Stimulated activated CD4-positive, alpha-beta T cell treated with anti-CD3 and anti-CD28 coated beads, Interleukin-2, amount 100 ng/mL, for 48 hours (primary cell): ENCODE measurements at regions not wholly inside any gene's neighbourhood (a gene's known extent, or its start where the extent isn't known, plus 50 kb on each side); places are given as distances from the start of the nearest gene placed in this dataset.
"Not testable (repeated sequence)": the region's sequence is repeated elsewhere in the genome, so short reads cannot be mapped to it uniquely, and the experiment has no call there.

Experiments
- DNase-seq, 2 donors: peaks; one replicate each; pipeline ENCODE4 v3.0.0-alpha.2; 2020

DNA sequence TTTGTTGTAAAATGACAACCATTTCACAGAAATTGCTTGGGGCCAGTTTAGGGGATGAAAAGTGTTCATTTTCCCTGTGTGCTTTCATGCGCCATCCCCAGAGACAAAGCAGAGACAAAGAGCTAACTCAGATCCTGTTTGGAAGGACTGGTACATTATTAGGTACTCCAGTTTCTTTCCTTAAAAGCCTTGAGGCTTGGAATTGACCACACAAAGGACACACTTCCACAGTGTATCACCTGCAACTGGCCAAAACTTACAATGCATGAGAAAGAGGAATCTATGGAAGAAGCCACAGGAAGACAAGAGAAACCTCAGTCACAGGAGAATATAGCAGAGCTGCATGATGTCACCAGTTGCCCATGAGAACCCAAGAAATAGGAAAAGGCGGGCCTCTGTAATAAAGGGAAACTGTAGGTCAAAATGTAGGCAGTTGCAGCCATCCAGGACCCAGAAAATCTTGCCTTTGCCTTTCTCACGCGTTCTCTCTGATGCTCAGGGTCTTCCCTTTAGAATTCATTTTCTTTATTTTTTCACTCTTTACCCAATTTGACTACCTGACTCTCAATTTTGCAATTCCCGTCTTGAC is 339.0 kb downstream of the RMST start:
- DNase-seq = no peak

DNA sequence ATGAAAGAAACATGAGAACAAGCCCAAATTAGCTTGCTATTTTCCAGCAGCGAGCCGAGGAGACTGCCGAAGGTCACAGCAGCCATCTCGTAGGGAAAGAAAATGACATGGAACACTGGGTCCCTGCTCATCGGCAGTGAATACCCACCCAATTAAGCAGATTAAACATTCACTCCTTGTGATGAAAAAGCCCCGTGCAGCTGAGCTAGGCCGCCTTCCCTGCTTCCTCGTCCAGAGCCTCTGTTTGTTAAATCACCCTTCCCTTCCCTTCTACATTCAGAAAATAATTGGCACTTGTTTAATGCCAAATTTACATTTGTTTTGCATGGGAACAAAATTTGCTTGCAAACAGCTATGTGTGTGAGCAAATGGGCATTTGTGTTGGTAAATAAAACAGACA is 342.5 kb downstream of the RMST start:
- DNase-seq = no peak

DNA sequence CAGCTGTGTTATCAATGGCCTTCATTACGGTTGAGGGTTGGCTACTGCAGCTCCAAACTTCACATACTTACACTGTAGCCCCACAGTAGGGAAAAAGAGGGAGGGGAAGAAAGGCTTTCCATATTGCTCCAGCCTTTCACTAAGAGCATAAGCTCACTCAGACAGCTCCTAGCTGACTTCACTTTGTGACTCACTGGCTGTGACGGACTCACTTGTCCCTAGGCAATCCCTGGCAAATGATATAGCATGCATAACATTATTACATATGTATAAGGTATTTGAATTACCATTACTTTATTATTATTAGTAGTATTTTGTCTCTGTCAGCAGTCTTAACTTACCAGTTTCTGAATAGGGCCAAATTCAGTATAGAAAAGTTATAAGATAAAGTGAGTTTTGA is 350.7 kb downstream of the RMST start:
- DNase-seq = no peak

DNA sequence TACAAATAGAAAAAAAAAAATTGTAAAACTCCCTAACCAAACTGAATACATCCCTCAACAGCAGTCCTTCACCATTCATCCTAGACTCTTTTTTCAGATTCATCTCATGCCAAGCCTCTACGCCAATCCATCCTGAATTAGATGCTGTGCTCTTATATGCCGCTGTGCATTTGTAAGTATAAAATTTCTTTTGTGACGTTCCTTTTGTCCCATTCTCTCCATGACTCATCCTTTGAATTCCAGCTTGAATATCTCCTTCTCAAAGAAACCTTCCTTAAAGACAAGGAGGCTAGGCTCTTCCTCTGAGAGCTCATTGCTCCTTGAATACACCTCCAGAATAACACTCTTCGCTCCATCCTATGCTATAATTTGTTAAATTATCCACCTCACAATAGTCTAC is 359.2 kb downstream of the RMST start:
- no peak for DNase-seq

DNA sequence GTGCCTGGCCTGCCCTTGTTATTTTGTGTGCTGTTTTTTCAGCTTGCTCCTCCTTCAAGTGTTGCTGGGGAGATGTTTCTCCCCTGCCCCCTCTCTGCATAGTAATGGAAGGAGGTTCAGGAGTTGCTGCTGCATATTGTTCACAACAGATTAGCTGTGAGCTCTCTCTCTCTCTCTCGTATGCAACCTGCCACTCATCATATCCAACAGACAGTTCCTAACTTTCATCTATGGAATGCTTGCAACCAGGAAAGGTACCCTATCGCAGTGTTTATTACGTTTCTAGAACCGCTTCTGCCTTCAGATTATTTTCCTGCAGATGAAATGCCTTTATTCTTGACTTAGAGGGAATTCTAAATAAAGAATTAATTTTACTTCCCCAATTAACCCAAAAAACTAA is 372.9 kb downstream of the RMST start:
- no peak for DNase-seq

DNA sequence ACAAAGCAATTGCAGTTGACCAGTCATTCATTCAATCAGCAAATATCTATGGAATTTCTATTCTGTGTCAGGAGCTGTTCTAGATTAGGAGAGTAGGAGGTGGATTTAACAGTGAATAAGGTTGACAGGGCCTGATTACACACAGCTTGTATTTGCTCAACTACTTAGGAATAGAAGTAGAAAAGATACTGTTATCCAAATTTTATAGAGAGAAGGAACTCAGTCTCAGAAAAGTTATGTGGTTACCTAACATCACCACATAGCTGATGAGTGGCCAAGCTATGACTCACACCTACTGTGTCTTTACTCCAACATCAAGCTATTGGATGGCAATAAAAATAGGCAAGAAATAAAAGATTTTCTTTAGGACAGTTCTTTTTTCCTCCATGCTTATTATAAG is 374.8 kb downstream of the RMST start:
- DNase-seq = no peak

DNA sequence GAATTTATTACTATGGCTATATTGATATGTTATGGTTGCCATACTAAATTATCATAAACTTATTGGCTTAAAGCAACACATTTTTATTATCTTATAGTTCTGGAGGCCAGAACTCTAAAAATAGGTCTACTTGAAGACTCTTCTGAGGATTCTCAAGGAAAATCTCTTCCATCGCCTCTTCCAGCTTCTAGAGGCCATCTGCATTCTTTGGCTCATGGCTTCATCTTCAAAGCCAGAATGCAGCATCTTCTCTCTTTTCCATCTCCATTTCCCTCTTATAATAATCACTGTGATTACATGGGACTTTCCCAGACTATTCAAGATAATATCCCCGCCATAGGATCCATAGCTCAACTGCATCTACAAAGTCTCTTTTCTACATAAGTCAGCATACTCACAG is 385.4 kb downstream of the RMST start:
- DNase-seq = no peak

DNA sequence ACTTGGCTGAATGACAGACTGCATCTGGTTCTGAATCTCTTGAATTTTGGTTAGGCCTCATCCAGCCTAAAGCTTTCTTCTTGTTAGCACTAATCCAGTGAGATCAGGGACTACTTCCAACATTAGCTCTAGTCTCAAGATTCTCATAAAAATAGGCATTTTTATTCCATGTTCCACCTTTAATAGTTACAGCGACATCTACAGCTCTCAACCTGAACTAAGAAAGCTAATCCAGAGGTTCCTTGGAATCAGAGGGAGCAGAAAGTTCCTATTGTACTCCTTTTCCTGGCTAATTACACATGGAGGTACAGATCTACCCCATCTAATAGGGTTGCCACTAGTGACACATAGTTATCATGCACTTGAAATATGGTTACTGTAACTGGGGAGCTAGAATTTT is 391.9 kb downstream of the RMST start:
- no peak for DNase-seq

DNA sequence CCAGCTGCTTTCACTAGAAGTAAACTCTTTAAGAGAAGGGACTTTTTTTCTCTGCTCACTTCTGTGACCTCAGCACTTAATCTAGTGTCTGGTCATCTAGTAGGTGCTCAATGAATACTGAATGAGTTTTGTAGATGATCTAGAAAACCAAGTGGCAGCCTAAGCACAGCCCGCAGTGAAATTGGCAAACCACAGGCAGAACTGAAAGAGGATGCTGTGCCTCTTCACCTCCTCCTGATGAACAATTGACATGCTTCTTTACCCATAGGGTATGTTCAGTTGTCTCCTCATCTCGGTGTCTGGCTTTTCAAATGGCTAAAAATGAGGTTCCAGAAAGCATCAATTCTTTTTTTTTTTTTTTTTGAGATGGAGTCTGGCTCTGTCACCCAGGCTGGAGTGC is 399.5 kb downstream of the RMST start:
- no peak for DNase-seq

DNA sequence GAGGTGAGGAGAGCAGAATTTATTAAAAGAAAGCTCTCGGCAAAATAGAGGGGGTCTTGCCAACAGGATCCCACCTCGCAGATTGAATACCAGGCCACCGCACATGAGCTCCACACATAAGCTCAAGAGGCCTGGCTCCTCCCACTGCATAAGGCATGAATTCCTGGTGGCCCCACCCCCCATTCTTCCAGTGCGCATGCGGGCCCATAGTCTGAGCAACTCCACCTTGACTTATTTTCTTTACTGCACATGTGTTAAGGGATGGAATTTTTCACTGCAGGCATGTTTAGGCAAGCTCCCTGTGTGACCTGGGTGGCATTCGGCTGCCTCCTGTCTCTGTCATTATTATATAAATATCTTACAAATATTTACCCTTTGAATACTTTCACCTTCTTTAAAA is 412.5 kb downstream of the RMST start:
- DNase-seq = no peak

DNA sequence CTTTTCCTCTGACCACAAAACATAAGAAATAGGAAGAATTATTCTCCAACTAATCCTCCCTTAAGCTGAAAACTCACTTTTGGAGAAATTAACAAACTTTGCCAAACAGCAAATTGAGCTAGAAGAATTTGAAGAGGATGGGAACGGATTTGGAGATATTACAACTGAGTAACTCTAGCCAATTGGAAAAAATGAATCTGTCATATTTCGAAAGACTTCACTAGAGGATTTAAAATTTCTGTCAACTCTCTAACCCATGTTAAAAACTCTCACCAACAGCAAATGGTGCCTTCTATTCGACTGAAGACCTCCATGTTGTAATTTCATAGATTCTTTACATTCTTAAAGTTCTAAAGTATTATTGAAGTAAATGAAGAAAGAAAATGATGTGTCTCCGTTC is 414.2 kb downstream of the RMST start:
- no peak for DNase-seq

DNA sequence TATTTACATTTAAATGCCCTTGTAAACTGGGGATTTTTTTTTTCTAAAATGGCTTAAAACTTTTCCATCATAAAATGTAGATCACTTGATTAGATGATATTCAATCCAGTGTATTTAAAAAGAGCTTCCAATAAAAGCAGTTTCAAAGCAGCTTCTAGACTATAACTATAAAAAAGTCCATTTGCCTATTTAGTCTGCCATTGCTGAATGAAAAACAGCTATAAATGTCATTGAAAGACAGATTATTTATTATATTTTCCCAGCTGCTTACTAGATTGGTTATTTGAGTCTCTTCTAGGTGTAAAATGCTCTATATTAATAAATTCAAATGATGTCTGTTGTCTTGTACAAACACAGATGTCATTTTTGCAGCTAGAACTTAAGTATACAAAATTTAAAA is 414.8 kb downstream of the RMST start:
- no peak for DNase-seq

DNA sequence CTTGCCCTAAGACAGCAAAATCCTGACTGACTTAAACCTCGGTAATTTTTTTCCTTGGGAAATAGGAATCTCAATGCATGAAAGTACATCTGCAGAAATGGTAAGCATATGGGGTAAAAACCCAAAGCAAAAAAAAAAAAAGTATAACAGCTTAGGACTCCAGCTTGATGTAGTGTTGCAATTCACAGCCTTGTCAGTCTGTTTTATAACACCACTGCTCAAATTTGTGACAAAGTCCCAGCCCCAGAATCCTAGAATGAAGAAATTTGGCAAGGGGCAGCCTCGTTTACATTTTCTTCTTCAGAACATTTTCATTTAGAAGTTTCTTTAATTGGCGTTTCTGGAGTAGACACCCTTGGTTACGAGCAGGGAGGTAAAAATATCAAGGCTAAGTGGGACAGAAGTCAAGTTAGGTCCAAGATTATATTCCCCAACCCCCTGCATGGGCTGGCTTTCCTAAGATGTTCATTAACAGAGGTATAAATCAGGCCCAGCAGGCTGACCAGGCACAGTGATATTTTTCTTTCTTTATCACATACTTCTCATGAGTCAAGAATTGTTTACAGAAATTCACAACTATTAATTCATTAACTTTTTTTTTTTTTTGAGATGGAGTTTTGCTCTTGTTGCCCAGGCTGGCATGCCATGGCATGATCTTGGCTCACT is 424.0 kb downstream of the RMST start:
- DNase-seq = no peak

DNA sequence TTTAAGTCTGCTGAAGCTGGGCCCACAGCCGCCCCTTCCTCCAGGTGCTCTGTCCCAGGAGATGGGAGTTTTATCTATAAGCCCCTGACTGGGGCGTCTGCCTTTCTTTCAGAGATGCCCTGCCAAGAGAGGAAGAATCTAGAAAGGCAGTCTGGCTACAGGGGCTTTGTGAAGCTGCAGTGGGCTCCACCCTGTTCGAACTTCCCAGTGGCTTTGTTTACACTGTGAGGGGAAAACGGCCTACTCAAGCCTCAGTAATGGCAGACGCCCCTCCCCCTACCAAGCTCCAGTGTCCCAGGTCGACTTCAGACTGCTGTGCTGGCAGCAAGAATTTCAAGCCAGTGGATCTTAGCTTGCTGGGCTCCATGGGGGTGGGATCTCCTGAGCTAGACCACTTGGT is 435.3 kb downstream of the RMST start:
- DNase-seq = not testable (repeated sequence)

DNA sequence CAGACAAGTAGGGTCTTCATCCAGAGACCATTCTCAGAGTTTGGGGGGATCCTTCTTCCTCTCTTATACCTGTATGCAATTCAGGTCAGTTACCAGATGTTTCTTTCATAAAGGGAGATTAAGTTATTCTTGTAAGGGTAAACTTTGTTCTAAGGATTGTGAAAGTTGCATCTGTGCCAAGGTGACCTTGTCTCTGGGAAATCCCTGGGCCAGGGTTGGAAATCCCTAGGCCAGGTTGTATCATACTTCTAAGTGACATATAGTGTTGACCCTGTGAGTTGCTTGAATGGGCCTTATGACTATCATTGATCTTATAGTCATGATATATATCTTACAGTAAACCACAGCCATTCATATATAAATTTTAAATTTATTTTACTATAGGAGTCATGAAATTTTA is 436.9 kb downstream of the RMST start:
- no peak for DNase-seq

DNA sequence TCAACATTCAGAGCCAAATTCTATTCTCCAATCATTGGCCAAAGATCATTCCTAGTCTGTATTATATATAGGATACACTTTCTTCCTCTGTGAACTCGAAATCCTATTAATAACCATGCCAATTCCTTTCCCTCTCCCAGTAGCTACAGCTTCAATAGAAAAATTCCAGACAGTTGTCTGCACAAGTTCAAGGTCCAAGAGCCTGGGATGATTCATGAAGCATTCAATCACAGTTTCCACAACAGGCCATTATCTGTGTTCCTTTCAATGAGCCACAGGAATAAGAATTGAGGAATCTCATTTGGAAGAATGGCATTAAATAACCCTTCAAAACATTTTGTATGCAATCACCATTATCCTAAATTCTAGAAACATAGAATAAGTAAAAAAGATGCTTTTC is 437.4 kb downstream of the RMST start:
- no peak for DNase-seq

DNA sequence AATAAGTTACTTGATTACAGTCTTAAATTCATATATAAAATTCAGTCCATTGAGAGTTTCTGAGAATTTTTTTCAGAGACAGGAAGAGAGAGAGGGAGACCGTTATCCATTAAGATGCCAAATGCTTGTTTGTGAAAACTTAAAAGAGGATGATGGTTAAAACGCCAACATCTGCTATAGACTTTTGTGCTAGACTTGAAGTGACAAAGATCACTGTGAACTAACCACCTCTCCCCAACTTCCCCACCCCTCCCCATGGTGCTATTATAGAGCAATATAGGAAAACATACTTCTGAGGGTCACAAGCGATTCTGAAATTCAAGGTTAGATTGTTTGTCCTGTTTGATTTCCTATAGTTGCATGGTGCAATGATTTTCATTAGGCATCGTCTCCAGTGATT is 440.8 kb downstream of the RMST start:
- DNase-seq = no peak

DNA sequence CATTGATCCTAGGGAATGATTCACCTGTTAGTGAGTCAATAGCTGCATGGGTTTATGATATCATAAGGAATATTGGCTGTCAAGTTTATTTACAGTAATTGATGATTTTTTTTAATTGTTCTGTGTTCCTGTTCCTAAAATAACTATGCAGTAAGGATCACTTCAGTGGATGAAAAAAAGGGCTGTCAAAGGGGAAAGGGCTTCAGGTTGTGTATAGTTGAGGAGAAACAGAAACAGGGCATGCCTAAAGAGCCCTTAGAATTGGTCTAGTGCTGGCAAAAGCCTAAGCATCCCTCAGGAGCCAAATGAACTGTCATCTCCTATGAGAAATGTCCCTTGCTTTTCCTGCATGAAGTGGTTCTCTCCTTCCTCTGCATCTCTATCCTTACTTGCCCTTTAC is 444.9 kb downstream of the RMST start:
- no peak for DNase-seq

DNA sequence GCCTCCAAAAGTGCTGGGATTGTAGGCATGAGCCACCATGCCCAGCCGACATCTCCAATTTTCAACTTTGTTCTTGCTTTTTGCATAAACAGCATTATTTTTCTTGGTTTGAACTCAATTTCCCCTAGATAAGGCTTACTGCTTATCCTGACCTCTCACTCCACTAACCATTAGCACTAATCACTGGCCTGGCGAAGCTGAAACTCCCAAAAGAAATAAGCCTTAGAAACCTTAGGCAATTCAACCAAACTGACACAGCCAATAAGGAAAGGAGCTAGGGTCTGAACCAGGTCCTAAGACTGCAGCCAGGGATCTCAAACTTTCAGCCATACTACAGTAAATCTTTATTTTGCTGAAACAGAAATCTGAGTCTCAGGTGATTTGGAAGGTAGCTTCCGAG is 448.0 kb downstream of the RMST start:
- no peak for DNase-seq

DNA sequence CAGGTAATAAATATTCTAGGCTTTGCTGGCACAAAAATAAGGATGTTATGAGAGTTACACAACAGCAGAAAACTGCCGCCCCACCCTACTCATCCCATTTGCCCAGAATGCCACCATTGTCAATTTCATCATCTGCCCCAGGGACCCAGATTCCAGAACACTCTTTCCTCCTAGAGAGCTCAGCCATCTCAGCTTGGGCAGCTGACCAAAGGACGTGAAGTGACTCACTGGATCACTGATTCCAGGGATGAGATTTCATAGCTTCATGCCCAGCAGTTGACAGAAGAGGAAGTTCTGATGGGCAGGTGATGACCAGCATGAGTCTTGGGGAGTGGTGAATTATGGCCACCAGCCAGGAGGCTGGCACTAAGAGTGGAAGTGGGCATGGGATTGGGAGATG is 450.3 kb downstream of the RMST start:
- no peak for DNase-seq

DNA sequence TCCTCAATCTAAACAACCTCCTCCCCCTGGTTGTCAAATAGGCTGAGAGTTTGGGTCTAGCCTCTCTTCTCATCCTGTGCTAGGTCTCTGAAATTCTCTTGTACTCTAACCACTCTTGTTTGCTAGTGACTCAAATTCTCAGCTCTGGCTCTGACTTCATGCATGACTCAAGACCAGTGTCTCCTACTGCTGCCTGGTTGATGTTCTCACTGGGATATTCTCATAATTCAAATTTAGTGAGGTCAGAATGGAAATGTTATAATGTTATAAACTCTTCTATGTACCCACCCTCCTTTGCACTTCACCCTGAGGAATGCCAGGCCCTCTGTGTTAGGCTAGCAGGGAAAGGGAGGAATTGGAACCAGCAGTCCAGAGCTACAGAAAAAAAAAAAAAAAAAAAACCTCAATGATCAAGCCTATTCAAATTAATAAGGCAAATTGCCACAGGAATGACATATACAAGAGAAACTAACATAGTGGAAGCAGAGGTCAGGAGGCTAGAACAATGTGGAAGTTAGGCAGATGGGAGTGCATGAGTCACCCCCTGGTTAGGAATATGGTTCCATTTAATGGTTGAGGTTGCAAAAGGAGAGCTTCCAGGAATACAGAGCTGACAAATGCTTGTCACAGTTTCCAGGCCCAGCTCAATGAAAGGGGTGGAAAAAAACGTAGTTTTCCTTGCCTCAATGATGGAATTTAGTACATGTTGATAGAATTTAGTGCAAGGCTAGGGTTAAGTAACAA is 459.5 kb downstream of the RMST start:
- DNase-seq = no peak

DNA sequence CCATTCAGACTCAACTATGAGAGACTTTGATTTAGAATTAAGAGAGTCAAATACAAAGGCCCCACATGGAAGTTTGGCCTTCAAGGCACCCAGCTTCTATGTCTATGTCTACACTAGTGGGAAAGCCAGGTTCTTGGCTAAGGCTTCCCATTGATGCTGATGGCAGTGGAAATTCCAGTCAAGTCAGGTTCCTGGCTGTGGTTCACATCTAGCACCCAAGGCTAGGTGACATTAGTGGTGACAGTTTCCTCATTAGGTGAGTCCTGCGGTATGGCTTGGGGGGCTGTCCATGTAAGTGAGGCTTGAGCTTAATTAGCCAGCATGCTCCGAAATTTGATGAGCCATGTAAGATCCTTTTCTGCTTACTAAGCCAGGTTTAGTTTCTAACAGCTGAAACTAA is 460.9 kb downstream of the RMST start:
- DNase-seq = no peak

DNA sequence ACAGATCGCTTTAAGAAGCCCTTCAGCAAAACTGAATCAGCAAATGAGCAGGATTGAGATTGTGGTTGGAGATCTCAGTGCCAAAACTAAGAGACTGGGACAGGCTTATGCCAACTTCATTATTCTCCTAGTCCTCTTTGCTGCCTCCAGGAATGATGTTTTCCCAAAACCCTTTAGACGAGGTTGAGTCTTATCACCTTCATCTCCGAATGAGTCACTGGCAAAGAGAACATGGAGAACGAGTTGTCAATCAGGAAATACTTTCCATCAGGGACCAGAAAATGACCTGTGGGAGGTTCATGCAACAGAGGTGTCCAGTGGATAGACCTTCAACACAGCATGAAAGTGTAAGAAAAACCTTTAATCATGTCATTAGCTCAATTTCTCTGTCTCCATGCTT is 461.5 kb downstream of the RMST start:
- no peak for DNase-seq

DNA sequence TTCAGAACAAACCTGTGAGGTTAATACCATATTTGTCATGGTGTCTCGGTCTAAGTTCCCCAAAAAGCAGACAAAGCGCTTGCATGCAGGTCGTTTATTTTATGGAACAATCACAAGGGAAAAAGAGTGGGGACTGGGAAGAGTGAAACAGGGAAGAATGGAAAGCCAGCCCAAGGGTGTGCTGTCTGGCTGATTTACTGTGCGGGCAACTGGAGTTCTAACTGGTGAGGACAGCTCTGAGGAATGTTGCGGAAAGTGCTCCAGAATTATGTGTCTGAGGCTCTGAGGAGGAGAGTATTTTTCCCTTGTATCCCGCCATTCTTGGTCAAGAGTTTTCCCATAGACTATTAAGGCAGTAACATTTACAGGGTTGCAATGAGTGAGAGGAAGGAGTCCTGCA is 465.4 kb downstream of the RMST start:
- no peak for DNase-seq

DNA sequence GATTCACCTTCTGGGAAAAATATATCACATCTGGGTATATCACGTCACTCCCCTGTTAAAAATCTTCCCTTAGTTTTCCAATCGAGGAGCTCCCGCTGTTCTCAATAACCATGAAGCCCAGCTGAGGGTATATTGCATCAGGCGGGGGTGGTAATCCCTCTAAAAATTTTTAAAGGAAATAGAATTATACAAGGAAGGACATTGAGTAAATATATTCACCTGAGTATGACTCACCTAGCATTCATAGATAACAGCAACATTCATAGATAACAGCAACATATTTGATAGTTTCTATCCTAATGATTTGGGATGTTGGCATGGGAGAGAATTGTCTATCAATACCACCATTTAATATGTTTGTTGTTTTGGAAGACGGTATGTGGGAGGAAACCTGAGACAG is 473.6 kb downstream of the RMST start:
- no peak for DNase-seq
